GM23338 (cell line): ENCODE measurements at regions not wholly inside any gene's neighbourhood (a gene's known extent, or its start where the extent isn't known, plus 50 kb on each side); places are given as distances from the start of the nearest gene placed in this dataset.

Experiments
- ATAC-seq: fragments of 200-7000 bp; cut with Tn5 transposase; 3 replicates; pipeline ENCODE4 v1.9.1; 2020
- DNase-seq: peaks from one replicate; pipeline ENCODE4 v3.0.0-alpha.2; 2015; ENCODE audit warnings: low spot score
- H2AFZ ChIP-seq: fragments of 200-600 bp; sonication (generic); 2 replicates; pipeline ENCODE4 v1.8.0; 2016; ENCODE audit warnings: antibody characterized with exemption, mild to moderate bottlenecking, moderate library complexity
- H3F3A ChIP-seq: fragments of 200-600 bp; sonication (generic); replicated peaks from 2 replicates; pipeline ENCODE4 v1.8.0; 2017; ENCODE audit warnings: antibody characterized with exemption, mixed run types, low read depth
- H3K27ac ChIP-seq: fragments of 200-600 bp; sonication (generic); 2 replicates; pipeline ENCODE4 v1.6.1; 2016; ENCODE audit warnings: low read depth
- H3K27me3 ChIP-seq: fragments of 200-600 bp; sonication (generic); 2 replicates; pipeline ENCODE4 v1.8.0; 2016; ENCODE audit warnings: mild to moderate bottlenecking, mixed run types, moderate library complexity; ENCODE audit not compliant: insufficient read depth
- H3K36me3 ChIP-seq: fragments of 200-600 bp; sonication (generic); 2 replicates; pipeline ENCODE4 v1.8.0; 2016; ENCODE audit warnings: mild to moderate bottlenecking; ENCODE audit not compliant: insufficient read depth
- H3K4me1 ChIP-seq: fragments of 200-600 bp; sonication (generic); 2 replicates; pipeline ENCODE4 v1.8.0; 2016; ENCODE audit warnings: mild to moderate bottlenecking, moderate library complexity; ENCODE audit not compliant: insufficient read depth
- H3K4me2 ChIP-seq: fragments of 200-600 bp; sonication (generic); 2 replicates; pipeline ENCODE4 v1.7.1; 2017; ENCODE audit warnings: mixed run types
- H3K4me3 ChIP-seq: fragments of 200-600 bp; sonication (generic); 2 replicates; pipeline ENCODE4 v1.6.1; 2016; ENCODE audit warnings: mixed run types
- H3K79me2 ChIP-seq: fragments of 200-600 bp; sonication (generic); replicated peaks from 2 replicates; pipeline ENCODE4 v1.8.0; 2017; ENCODE audit warnings: mild to moderate bottlenecking; ENCODE audit not compliant: insufficient read depth
- H3K9me2 ChIP-seq: fragments of 200-600 bp; sonication (generic); 2 replicates; pipeline ENCODE4 v1.8.0; 2017; ENCODE audit not compliant: insufficient read depth
- H4K20me1 ChIP-seq: fragments of 200-600 bp; sonication (generic); replicated peaks from 2 replicates; pipeline ENCODE4 v1.8.0; 2017; ENCODE audit warnings: mild to moderate bottlenecking; ENCODE audit not compliant: insufficient read depth
- H3K27ac Mint-ChIP-seq: 2 replicates; pipeline ENCODE4 v1.8.0; 2020; ENCODE audit warnings: inconsistent platforms, mild to moderate bottlenecking, moderate library complexity, mixed read lengths
- H3K27me3 Mint-ChIP-seq: 3 replicates; pipeline ENCODE4 v1.8.0; 2022; ENCODE audit warnings: low read depth, mild to moderate bottlenecking, moderate library complexity, mixed read lengths, inconsistent platforms; ENCODE audit not compliant: insufficient read depth, poor library complexity
- H3K36me3 Mint-ChIP-seq: 3 replicates; pipeline ENCODE4 v1.8.0; 2021; ENCODE audit warnings: low read depth, mild to moderate bottlenecking, inconsistent platforms, moderate library complexity, mixed read lengths
- H3K4me1 Mint-ChIP-seq: 3 replicates; pipeline ENCODE4 v1.8.0; 2020; ENCODE audit warnings: mild to moderate bottlenecking, inconsistent platforms, mixed read lengths
- H3K4me3 Mint-ChIP-seq: 3 replicates; pipeline ENCODE4 v1.8.0; 2021; ENCODE audit warnings: moderate library complexity, mild to moderate bottlenecking, inconsistent platforms, mixed read lengths
- H3K9me3 Mint-ChIP-seq: 3 replicates; pipeline ENCODE4 v1.8.0; 2020; ENCODE audit warnings: moderate library complexity, mild to moderate bottlenecking, inconsistent platforms, mixed read lengths
- ETS1 ChIP-seq: IDR thresholded peaks from 2 replicates; pipeline ENCODE4 v1.6.1; 2016; ENCODE audit warnings: antibody characterized with exemption
- EZH2phosphoT487 ChIP-seq: fragments of 200-600 bp; sonication (generic); IDR thresholded peaks from one replicate; pipeline ENCODE4 v1.8.1; 2018; ENCODE audit warnings: antibody characterized with exemption; ENCODE audit not compliant: unreplicated experiment
- NANOG ChIP-seq: IDR thresholded peaks from 2 replicates; pipeline ENCODE4 v1.6.1; 2016; ENCODE audit warnings: antibody characterized with exemption, borderline replicate concordance
- POLR2AphosphoS5 ChIP-seq: IDR thresholded peaks from 2 replicates; pipeline ENCODE4 v1.6.1; 2016; ENCODE audit warnings: antibody characterized with exemption, low read depth
- STAT1 ChIP-seq: IDR thresholded peaks from one replicate; pipeline ENCODE4 v1.6.1; 2016; ENCODE audit warnings: antibody characterized with exemption; ENCODE audit not compliant: unreplicated experiment
- ZNF114 ChIP-seq: fragments of 250-450 bp; sonication (Bioruptor Pico); IDR thresholded peaks from 2 replicates; pipeline ENCODE4 v1.5.0; 2020; ENCODE audit warnings: mild to moderate bottlenecking, moderate library complexity
- ZNF331 ChIP-seq: fragments of 250-450 bp; sonication (Bioruptor Pico); IDR thresholded peaks from 2 replicates; pipeline ENCODE4 v1.5.0; 2020; ENCODE audit warnings: low read depth, mild to moderate bottlenecking, moderate library complexity
- ZNF462 ChIP-seq: fragments of 250-450 bp; sonication (Bioruptor Pico); IDR thresholded peaks from 2 replicates; pipeline ENCODE4 v1.5.0; 2020; ENCODE audit warnings: mild to moderate bottlenecking, moderate library complexity

GRCh38 chr2:78553866-78554647, 471.4 kb upstream of the REG3G start (continued):
- TF ChIP-seq ZNF462 (no peak), ZNF331 (no peak), ETS1 (no peak), POLR2AphosphoS5 (no peak), ZNF114 (CRISPR knock-in tag) (no peak)

GRCh38 chr2:78561876-78562275, 463.6 kb upstream of the REG3G start:
- Histone ChIP-seq H3K27me3 (no peaks in the 10 kb centered on the region), H3K4me3 (no peak overlapping the region), H3K4me2 (no peak overlapping the region), H3K36me3 (no peaks in the 10 kb centered on the region), H3K79me2 (no peaks in the 10 kb centered on the region), H3K27ac (no peak overlapping the region), H4K20me1 (no peaks in the 10 kb centered on the region), H3K9me2 (no peaks in the 10 kb centered on the region), H3F3A (no peaks in the 10 kb centered on the region), H2AFZ (no peak overlapping the region), H3K4me1 (no peaks in the 10 kb centered on the region)
- no peak for ATAC-seq
- H3K36me3 Mint-ChIP-seq, result no peaks in the 10 kb centered on the region
- H3K4me3 Mint-ChIP-seq, result no peak overlapping the region
- peaks cover under 1% of the 10 kb centered on the region; the same call in 2 of the 3 replicates for H3K9me3 Mint-ChIP-seq
- no peak for DNase-seq
- no peaks in the 10 kb centered on the region for H3K27me3 Mint-ChIP-seq
- H3K27ac Mint-ChIP-seq, result no peak overlapping the region
- 0 out of 3 replicates have a peak, but pooled peaks cover 2% of the 10 kb centered on the region for H3K4me1 Mint-ChIP-seq
- TF ChIP-seq ZNF114 (CRISPR knock-in tag) (no peak), STAT1 (no peak), NANOG (no peak), EZH2phosphoT487 (no peak), ZNF331 (no peak), ZNF462 (no peak)
